ENCODE measurements at regions not wholly inside any gene's neighbourhood (a gene's known extent, or its start where the extent isn't known, plus 50 kb on each side); places are given as distances from the start of the nearest gene placed in this dataset.

DNA sequence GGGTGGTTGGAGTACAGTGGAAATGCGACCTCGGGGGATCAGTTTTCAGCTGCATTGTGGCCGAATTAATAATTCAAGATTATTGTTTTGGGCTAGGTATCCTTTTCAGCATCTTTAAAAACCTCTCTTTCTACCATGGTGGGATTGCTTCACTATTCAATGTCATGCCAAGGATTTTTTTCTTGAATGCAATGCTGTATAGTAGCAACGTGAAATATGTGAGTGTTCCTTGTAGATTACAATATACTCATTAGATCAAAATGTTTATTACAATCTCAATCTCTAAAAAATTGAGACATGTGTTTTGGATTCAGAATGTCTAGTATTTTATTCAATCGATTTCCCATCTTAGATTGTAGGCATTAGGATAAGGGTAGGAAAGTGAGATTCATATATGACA lies 586.5 kb upstream of the TBL1XR1 start:
- 84 to 97% (median 94%) methylated on average over 5 of the region's 5 CpGs for WGBS, 4 donors
- no peaks in the 10 kb centered on the region for H3K36me3 ChIP-seq (replicated peaks in 1 of 2)
- peaks cover 11 to 26% of the 10 kb centered on the region in 2 donors for H3K4me1 ChIP-seq (replicated peaks in 1 of 2)
- no peaks in the 10 kb centered on the region for H3K9me3 ChIP-seq (replicated peaks in 1 of 3)
- TF ChIP-seq POLR2A (IDR thresholded peaks at IDR 0.05) (no peak), CTCF (IDR thresholded peaks at IDR 0.05) (no peak)
- H3K27me3 ChIP-seq = no peaks in the 10 kb centered on the region
- no peak overlapping the region for H3K4me3 ChIP-seq
- H3K27ac ChIP-seq = no peak overlapping the region
- no peak for DNase-seq
- intact Hi-C loops (cut with DNase I) = no loop called here

GRCh38 chr3:177787279-177788041 lies 590.2 kb upstream of the TBL1XR1 start:
- Histone ChIP-seq H3K27ac (no peak overlapping the region), H3K36me3 (replicated peaks in 1 of 2) (no peaks in the 10 kb centered on the region), H3K4me3 (no peak overlapping the region), H3K9me3 (replicated peaks in 1 of 3) (no peaks in the 10 kb centered on the region), H3K27me3 (no peaks in the 10 kb centered on the region), H3K4me1 (replicated peaks in 1 of 2) (peaks cover 0 to 5% of the 10 kb centered on the region in 2 donors)
- DNase-seq = no peak
- 45 to 79% (median 61%) methylated on average over 5 of the region's 5 CpGs for WGBS, 4 donors
- intact Hi-C loops (cut with DNase I) = no loop called here
- no peak for TF ChIP-seq CTCF (IDR thresholded peaks at IDR 0.05)
- TF ChIP-seq POLR2A (IDR thresholded peaks at IDR 0.05) = no peak

- Histone ChIP-seq H3K27me3 (no peaks in the 10 kb centered on the region), H3K27ac (no peak overlapping the region), H3K4me3 (no peak overlapping the region), H3K9me3 (replicated peaks in 1 of 3) (no peaks in the 10 kb centered on the region), H3K4me1 (replicated peaks in 1 of 2) (peaks cover 0 to 4% of the 10 kb centered on the region in 2 donors), H3K36me3 (replicated peaks in 1 of 2) (no peaks in the 10 kb centered on the region)
- no peak for DNase-seq
- intact Hi-C loops (cut with DNase I) = no loop called here
- WGBS, 4 donors = 88 to 92% (median 89%) methylated on average over 2 of the region's 2 CpGs
- TF ChIP-seq CTCF (IDR thresholded peaks at IDR 0.05) (no peak), POLR2A (IDR thresholded peaks at IDR 0.05) (no peak)
Observed at GRCh38 chr3:177789500-177789899, 592.2 kb upstream of the TBL1XR1 start.

- no peaks in the 10 kb centered on the region for H3K9me3 ChIP-seq (replicated peaks in 1 of 3)
- DNase-seq = no peak
- TF ChIP-seq CTCF (IDR thresholded peaks at IDR 0.05) (no peak), POLR2A (IDR thresholded peaks at IDR 0.05) (no peak)
- no peaks in the 10 kb centered on the region for H3K36me3 ChIP-seq (replicated peaks in 1 of 2)
- no peaks in the 10 kb centered on the region for H3K27me3 ChIP-seq
- 92 to 96% (median 95%) methylated on average over 6 of the region's 6 CpGs for WGBS, 4 donors
- no peak overlapping the region for H3K27ac ChIP-seq
- H3K4me1 ChIP-seq (replicated peaks in 1 of 2) = no peaks in the 10 kb centered on the region
- intact Hi-C loops (cut with DNase I) = no loop called here
- no peak overlapping the region for H3K4me3 ChIP-seq
Observed at GRCh38 chr3:177792311-177793030, 595.2 kb upstream of the TBL1XR1 start.

Data from adrenal gland (tissue), 9 donors.